H9 (cell line): ENCODE measurements at regions not wholly inside any gene's neighbourhood (a gene's known extent, or its start where the extent isn't known, plus 50 kb on each side); places are given as distances from the start of the nearest gene placed in this dataset.

Experiments used
- DNase-seq: peaks from one replicate; pipeline ENCODE4 v3.0.0-alpha.2; 2017
- H2AFZ ChIP-seq: one replicate; pipeline ENCODE4 v1.6.1; 2013; ENCODE audit warnings: mild to moderate bottlenecking, low read length, control low read depth, moderate library complexity
- H2AK5ac ChIP-seq: 2 replicates; pipeline ENCODE4 v1.6.1; 2013; ENCODE audit warnings: low read length, control low read depth, mixed read lengths; ENCODE audit not compliant: insufficient read length
- H2BK120ac ChIP-seq: one replicate; pipeline ENCODE4 v1.6.1; 2013; ENCODE audit warnings: low read depth, mild to moderate bottlenecking, low read length, control low read depth, inconsistent platforms; ENCODE audit not compliant: poor library complexity, severe bottlenecking
- H2BK12ac ChIP-seq: 2 replicates; pipeline ENCODE4 v1.6.1; 2013; ENCODE audit warnings: low read length, control low read depth, mixed read lengths, low read depth; ENCODE audit not compliant: insufficient read length
- H2BK15ac ChIP-seq: 2 replicates; pipeline ENCODE4 v1.6.1; 2013; ENCODE audit warnings: low read depth, low read length, control low read depth
- H2BK20ac ChIP-seq: one replicate; pipeline ENCODE4 v1.6.1; 2013; ENCODE audit warnings: low read depth, mild to moderate bottlenecking, low read length, control low read depth, inconsistent platforms; ENCODE audit not compliant: poor library complexity, severe bottlenecking
- H2BK5ac ChIP-seq: 2 replicates; pipeline ENCODE4 v1.6.1; 2013; ENCODE audit warnings: low read length, control low read depth, mixed read lengths; ENCODE audit not compliant: insufficient read length
- H3K14ac ChIP-seq: 2 replicates; pipeline ENCODE4 v1.6.1; 2013; ENCODE audit warnings: low read length, control low read depth; ENCODE audit not compliant: insufficient read depth
- H3K18ac ChIP-seq: 2 replicates; pipeline ENCODE4 v1.6.1; 2013; ENCODE audit warnings: low read depth, mild to moderate bottlenecking, mixed read lengths, low read length, control low read depth; ENCODE audit not compliant: insufficient read length
- H3K23ac ChIP-seq: 2 replicates; pipeline ENCODE4 v1.6.1; 2013; ENCODE audit warnings: low read length, control low read depth, mixed read lengths, low read depth; ENCODE audit not compliant: insufficient read length
- H3K23me2 ChIP-seq: 2 replicates; pipeline ENCODE4 v1.6.1; 2013; ENCODE audit warnings: low read depth, mild to moderate bottlenecking, mixed read lengths, low read length, control low read depth; ENCODE audit not compliant: insufficient read length, poor library complexity, severe bottlenecking
- H3K27ac ChIP-seq: 2 replicates; pipeline ENCODE4 v1.5.1; 2013; ENCODE audit warnings: low read length, control low read depth, mixed read lengths, low read depth; ENCODE audit not compliant: insufficient read length
- H3K27me3 ChIP-seq: 2 replicates; pipeline ENCODE4 v1.6.1; 2013; ENCODE audit warnings: low read length, control low read depth, inconsistent platforms; ENCODE audit not compliant: insufficient read depth
- H3K4ac ChIP-seq: 2 replicates; pipeline ENCODE4 v1.6.1; 2013; ENCODE audit warnings: low read depth, mild to moderate bottlenecking, control low read depth, inconsistent platforms, low read length, moderate library complexity
- H3K4me1 ChIP-seq: 2 replicates; pipeline ENCODE4 v1.6.1; 2013; ENCODE audit warnings: low read length, control low read depth, inconsistent platforms; ENCODE audit not compliant: insufficient read depth
- H3K4me2 ChIP-seq: 2 replicates; pipeline ENCODE4 v1.6.1; 2013; ENCODE audit warnings: low read length, control low read depth, mixed read lengths; ENCODE audit not compliant: insufficient read length, insufficient read depth
- H3K56ac ChIP-seq: 2 replicates; pipeline ENCODE4 v1.6.1; 2013; ENCODE audit warnings: low read depth, mild to moderate bottlenecking, mixed read lengths, low read length, control low read depth; ENCODE audit not compliant: insufficient read length
- H3K79me1 ChIP-seq: 2 replicates; pipeline ENCODE4 v1.6.1; 2013; ENCODE audit warnings: low read depth, mild to moderate bottlenecking, moderate library complexity, low read length, control low read depth, inconsistent platforms; ENCODE audit not compliant: insufficient read depth, poor library complexity, severe bottlenecking
- H3K79me2 ChIP-seq: 2 replicates; pipeline ENCODE4 v1.6.1; 2013; ENCODE audit warnings: low read length, control low read depth, inconsistent platforms; ENCODE audit not compliant: insufficient read depth
- H3K9ac ChIP-seq: 2 replicates; pipeline ENCODE4 v1.6.1; 2013; ENCODE audit warnings: low read length, control low read depth, mixed read lengths; ENCODE audit not compliant: insufficient read length; ENCODE audit errors: extremely low read depth
- H3K9me3 ChIP-seq: one replicate; pipeline ENCODE4 v1.6.1; 2013; ENCODE audit warnings: low read depth, low read length, inconsistent platforms; ENCODE audit not compliant: control insufficient read depth
- H3T11ph ChIP-seq: one replicate; pipeline ENCODE4 v1.6.1; 2013; ENCODE audit warnings: mild to moderate bottlenecking, low read length, control low read depth, inconsistent platforms
- H4K20me1 ChIP-seq: one replicate; pipeline ENCODE4 v1.6.1; 2013; ENCODE audit not compliant: control insufficient read depth, insufficient read length, insufficient read depth
- H4K5ac ChIP-seq: 2 replicates; pipeline ENCODE4 v1.6.1; 2013; ENCODE audit warnings: low read depth, mild to moderate bottlenecking, mixed read lengths, low read length, control low read depth; ENCODE audit not compliant: insufficient read length
- H4K8ac ChIP-seq: replicated peaks from 2 replicates; pipeline ENCODE4 v1.6.1; 2013; ENCODE audit warnings: low read length, control low read depth, mixed read lengths, low read depth; ENCODE audit not compliant: insufficient read length
- H4K91ac ChIP-seq: 2 replicates; pipeline ENCODE4 v1.6.1; 2013; ENCODE audit warnings: low read depth, mild to moderate bottlenecking, moderate library complexity, mixed read lengths, low read length, control low read depth; ENCODE audit not compliant: insufficient read length
- H3K27ac Mint-ChIP-seq, 3 experiments: 2 replicates in 2 of 3; 3 replicates in 1 of 3; pipeline ENCODE4 v1.8.0; 2020 to 2021; ENCODE audit warnings: mixed read lengths in 3 of 3, mild to moderate bottlenecking in 1 of 3, moderate library complexity in 1 of 3
- H3K27me3 Mint-ChIP-seq: 2 replicates; pipeline ENCODE4 v1.8.0; 2021; ENCODE audit warnings: low read depth, mild to moderate bottlenecking, moderate library complexity, mixed read lengths
- H3K36me3 Mint-ChIP-seq, 3 experiments: 2 replicates in 2 of 3; 3 replicates in 1 of 3; pipeline ENCODE4 v1.8.0; 2020 to 2021; ENCODE audit warnings: low read depth in 3 of 3, mixed read lengths in 3 of 3; ENCODE audit not compliant: insufficient read depth in 1 of 3
- H3K4me1 Mint-ChIP-seq, 2 experiments: 2 replicates each; pipeline ENCODE4 v1.8.0; 2020; ENCODE audit warnings: mixed read lengths in 2 of 2
- H3K4me3 Mint-ChIP-seq, 2 experiments: 2 replicates in 1 of 2; 3 replicates in 1 of 2; pipeline ENCODE4 v1.8.0; 2020 to 2021; ENCODE audit warnings: mild to moderate bottlenecking in 2 of 2, mixed read lengths in 2 of 2, moderate library complexity in 1 of 2
- H3K9me3 Mint-ChIP-seq, 2 experiments: 2 replicates in 1 of 2; 3 replicates in 1 of 2; pipeline ENCODE4 v1.8.0; 2020; ENCODE audit warnings: mild to moderate bottlenecking in 2 of 2, mixed read lengths in 2 of 2, moderate library complexity in 1 of 2
- CTCF ChIP-seq: fragments of 200-600 bp; sonication (generic); conservative IDR thresholded peaks from 3 replicates; pipeline ENCODE4 v1.8.0; 2021; ENCODE audit warnings: antibody characterized with exemption, mild to moderate bottlenecking
- WGBS: extraction: QIAGEN DNeasy Blood & Tissue Kit; methylation state at CpG from one replicate; pipeline ENCODE4 v1.1.7; 2013; ENCODE audit warnings: missing lambda C conversion rate, low lambda C conversion rate, mixed read lengths; ENCODE audit not compliant: insufficient read length; ENCODE audit errors: extremely low coverage; 5-methylcytosine and 5-hydroxymethylcytosine counted together

GRCh38 chr3:154584041-154584440 lies 154.1 kb upstream of the GPR149 start:
- peak; percentile 51; the same call in 2 of the 3 replicates for TF ChIP-seq CTCF
- H3K79me2 ChIP-seq: no peaks in the 10 kb centered on the region
- no peak overlapping the region for H2AFZ ChIP-seq
- no peak overlapping the region for H3K56ac ChIP-seq
- H2BK12ac ChIP-seq: no peak overlapping the region
- H3K14ac ChIP-seq: no peak overlapping the region
- H3K4me1 Mint-ChIP-seq: 0 out of 4 replicates have a peak, but pooled peaks cover 2 to 3% of the 10 kb centered on the region in 2 experiments
- no peak overlapping the region for H2BK5ac ChIP-seq
- no peak overlapping the region for H3K9ac ChIP-seq
- no peak overlapping the region for H3K4me2 ChIP-seq
- no peak overlapping the region; a peak in 1 of 7 replicates for H3K27ac Mint-ChIP-seq
- H3K36me3 Mint-ChIP-seq: no peaks in the 10 kb centered on the region
- no peak overlapping the region for H2AK5ac ChIP-seq
- H3K79me1 ChIP-seq: no peaks in the 10 kb centered on the region
- H3K27me3 Mint-ChIP-seq: no peaks in the 10 kb centered on the region
- H3K4me1 ChIP-seq: no peaks in the 10 kb centered on the region
- no peak overlapping the region for H2BK20ac ChIP-seq
- DNase-seq: no peak
- no peak overlapping the region for H3K27ac ChIP-seq
- no CpG with 5 or more reads among the region's 4 CpGs for WGBS
- H4K5ac ChIP-seq: no peak overlapping the region
- H2BK120ac ChIP-seq: no peak overlapping the region
- no peak overlapping the region for H2BK15ac ChIP-seq
- H4K8ac ChIP-seq: no peak overlapping the region
- no peaks in the 10 kb centered on the region for H3K27me3 ChIP-seq
- no peak overlapping the region for H3K18ac ChIP-seq
- H3K9me3 Mint-ChIP-seq: no peaks in the 10 kb centered on the region
- H3K4ac ChIP-seq: no peak overlapping the region
- H3K23ac ChIP-seq: no peak overlapping the region
- no peak overlapping the region for H4K91ac ChIP-seq
- no peaks in the 10 kb centered on the region for H4K20me1 ChIP-seq
- no peak overlapping the region for H3K4me3 Mint-ChIP-seq
- no peaks in the 10 kb centered on the region for H3K23me2 ChIP-seq
- H3K9me3 ChIP-seq: no peaks in the 10 kb centered on the region
- no peak overlapping the region for H3T11ph ChIP-seq
